WTC11 (cell line): ENCODE measurements at regions not wholly inside any gene's neighbourhood (a gene's known extent, or its start where the extent isn't known, plus 50 kb on each side); places are given as distances from the start of the nearest gene placed in this dataset.

Experiments used
- ATAC-seq: fragments of 200-7000 bp; cut with Tn5 transposase; 2 replicates; pipeline ENCODE4 v1.10.0; 2021; ENCODE audit warnings: mild to moderate bottlenecking, moderate library complexity
- CTCF ChIA-PET: fragments of 300-600 bp; sonication (Branson Sonifier 250); formaldehyde crosslinking; loops from one replicate; lab custom pipeline; 2021; ENCODE audit warnings: antibody characterized with exemption; lab: Charles Lee
- POLR2A ChIA-PET: fragments of 350-600 bp; sonication (Branson Sonifier 250); formaldehyde crosslinking; loops from one replicate; lab custom pipeline; 2021; ENCODE audit warnings: antibody characterized with exemption; lab: Charles Lee
- DNase-seq: peaks from one replicate; pipeline ENCODE4 v3.0.0; 2021; ENCODE audit warnings: low spot score
- H3K27ac Mint-ChIP-seq: 2 replicates; pipeline ENCODE4 v1.8.0; 2021; ENCODE audit warnings: mixed read lengths
- H3K27me3 Mint-ChIP-seq: 2 replicates; pipeline ENCODE4 v1.8.0; 2021; ENCODE audit warnings: low read depth, mild to moderate bottlenecking, moderate library complexity, mixed read lengths
- H3K36me3 Mint-ChIP-seq: 2 replicates; pipeline ENCODE4 v1.8.0; 2021; ENCODE audit warnings: mixed read lengths
- H3K4me1 Mint-ChIP-seq: 2 replicates; pipeline ENCODE4 v1.8.0; 2022; ENCODE audit warnings: mixed read lengths
- H3K4me3 Mint-ChIP-seq: 2 replicates; pipeline ENCODE4 v1.8.0; 2021; ENCODE audit warnings: mild to moderate bottlenecking, moderate library complexity, mixed read lengths
- H3K9me3 Mint-ChIP-seq: 2 replicates; pipeline ENCODE4 v1.8.0; 2021; ENCODE audit warnings: mixed read lengths
- CBFB ChIP-seq: sonication (generic); formaldehyde crosslinking; IDR thresholded peaks from 2 replicates; pipeline ENCODE4 v1.8.1; 2022; ENCODE audit warnings: mild to moderate bottlenecking, low read depth, missing genetic modification reagents
- CREM ChIP-seq: sonication (generic); formaldehyde crosslinking; IDR thresholded peaks from 2 replicates; pipeline ENCODE4 v1.8.1; 2022; ENCODE audit warnings: mild to moderate bottlenecking, missing genetic modification reagents, moderate library complexity
- E2F4 ChIP-seq: sonication (generic); formaldehyde crosslinking; IDR thresholded peaks from 2 replicates; pipeline ENCODE4 v1.8.1; 2022; ENCODE audit warnings: low read depth, mild to moderate bottlenecking, moderate library complexity, missing genetic modification reagents, borderline replicate concordance
- ETV6 ChIP-seq: sonication (generic); formaldehyde crosslinking; IDR thresholded peaks from 2 replicates; pipeline ENCODE4 v1.8.1; 2022; ENCODE audit warnings: mild to moderate bottlenecking, missing genetic modification reagents
- GABPB1 ChIP-seq: sonication (generic); formaldehyde crosslinking; IDR thresholded peaks from 2 replicates; pipeline ENCODE4 v1.8.1; 2023; ENCODE audit warnings: mild to moderate bottlenecking, missing genetic modification reagents
- GRHL2 ChIP-seq: fragments of 250-450 bp; sonication (Bioruptor Pico); IDR thresholded peaks from 2 replicates; pipeline ENCODE4 v1.8.0; 2022; ENCODE audit warnings: mild to moderate bottlenecking, moderate library complexity; ENCODE audit not compliant: insufficient replicate concordance, severe bottlenecking
- IRF1 ChIP-seq: sonication (generic); formaldehyde crosslinking; IDR thresholded peaks from 2 replicates; pipeline ENCODE4 v1.8.0; 2023; ENCODE audit warnings: missing genetic modification reagents
- JAZF1 ChIP-seq: fragments of 250-450 bp; sonication (Bioruptor Pico); IDR thresholded peaks from 2 replicates; pipeline ENCODE4 v1.9.0; 2021; ENCODE audit warnings: moderate library complexity, mild to moderate bottlenecking, inconsistent platforms
- PRDM15 ChIP-seq: sonication (generic); formaldehyde crosslinking; IDR thresholded peaks from 2 replicates; pipeline ENCODE4 v1.8.0; 2022; ENCODE audit warnings: missing genetic modification reagents
- SOX15 ChIP-seq: fragments of 250-450 bp; sonication (Bioruptor Pico); IDR thresholded peaks from 2 replicates; pipeline ENCODE4 v1.9.0; 2021; ENCODE audit warnings: mild to moderate bottlenecking
- TEAD1 ChIP-seq: sonication (generic); formaldehyde crosslinking; IDR thresholded peaks from 2 replicates; pipeline ENCODE4 v1.8.0; 2022; ENCODE audit warnings: mild to moderate bottlenecking, missing genetic modification reagents
- ZBTB21 ChIP-seq: sonication (generic); formaldehyde crosslinking; IDR thresholded peaks from 2 replicates; pipeline ENCODE4 v1.8.1; 2023; ENCODE audit warnings: mild to moderate bottlenecking, missing genetic modification reagents, borderline replicate concordance
- ZNF232 ChIP-seq: sonication (generic); formaldehyde crosslinking; IDR thresholded peaks from 2 replicates; pipeline ENCODE4 v1.8.0; 2022; ENCODE audit warnings: mild to moderate bottlenecking, missing genetic modification reagents
- ZNF396 ChIP-seq: fragments of 250-450 bp; sonication (Bioruptor Pico); IDR thresholded peaks from 2 replicates; pipeline ENCODE4 v1.8.0; 2021; ENCODE audit warnings: mild to moderate bottlenecking, moderate library complexity, borderline replicate concordance
- TF ChIP-seq, protein P1 (sequence below): fragments of 250-450 bp; sonication (Bioruptor Pico); IDR thresholded peaks from 2 replicates; pipeline ENCODE4 v1.8.0; 2021; ENCODE audit warnings: mild to moderate bottlenecking
- TF ChIP-seq, protein P2 (sequence below): sonication (generic); formaldehyde crosslinking; IDR thresholded peaks from 2 replicates; pipeline ENCODE4 v1.8.1; 2023; ENCODE audit warnings: mild to moderate bottlenecking, moderate library complexity, missing genetic modification reagents
- TF ChIP-seq, protein P3 (sequence below): sonication (generic); formaldehyde crosslinking; IDR thresholded peaks from 2 replicates; pipeline ENCODE4 v1.8.0; 2022; ENCODE audit warnings: mild to moderate bottlenecking, missing genetic modification reagents
- TF ChIP-seq, protein P4 (sequence below): fragments of 250-450 bp; sonication (Bioruptor Pico); IDR thresholded peaks from 2 replicates; pipeline ENCODE4 v2.1.2; 2022; ENCODE audit warnings: mild to moderate bottlenecking, moderate library complexity
- TF ChIP-seq, protein P5 (sequence below): sonication (generic); formaldehyde crosslinking; IDR thresholded peaks from 2 replicates; pipeline ENCODE4 v1.8.0; 2022; ENCODE audit warnings: mild to moderate bottlenecking, missing genetic modification reagents

- TF ChIP-seq, protein P1, sequence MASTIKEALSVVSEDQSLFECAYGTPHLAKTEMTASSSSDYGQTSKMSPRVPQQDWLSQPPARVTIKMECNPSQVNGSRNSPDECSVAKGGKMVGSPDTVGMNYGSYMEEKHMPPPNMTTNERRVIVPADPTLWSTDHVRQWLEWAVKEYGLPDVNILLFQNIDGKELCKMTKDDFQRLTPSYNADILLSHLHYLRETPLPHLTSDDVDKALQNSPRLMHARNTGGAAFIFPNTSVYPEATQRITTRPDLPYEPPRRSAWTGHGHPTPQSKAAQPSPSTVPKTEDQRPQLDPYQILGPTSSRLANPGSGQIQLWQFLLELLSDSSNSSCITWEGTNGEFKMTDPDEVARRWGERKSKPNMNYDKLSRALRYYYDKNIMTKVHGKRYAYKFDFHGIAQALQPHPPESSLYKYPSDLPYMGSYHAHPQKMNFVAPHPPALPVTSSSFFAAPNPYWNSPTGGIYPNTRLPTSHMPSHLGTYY (CRISPR knock-in tag), result no peak
- TF ChIP-seq ZNF396 (CRISPR knock-in tag) (no peak), GRHL2 (CRISPR knock-in tag) (no peak)
- TF ChIP-seq, all 79 proteins: peak for 0
Measured at GRCh38 chr20:51198876-51199523, 176.1 kb upstream of the KCNG1 start (continued).

GRCh38 chr20:51198238-51198637 lies 175.3 kb upstream of the KCNG1 start:
- H3K4me3 Mint-ChIP-seq, result no peak overlapping the region
- H3K27ac Mint-ChIP-seq, result no peak overlapping the region
- no peak for ATAC-seq
- TF ChIP-seq ETV6 (no peak), E2F4 (no peak)
- TF ChIP-seq, protein P2, sequence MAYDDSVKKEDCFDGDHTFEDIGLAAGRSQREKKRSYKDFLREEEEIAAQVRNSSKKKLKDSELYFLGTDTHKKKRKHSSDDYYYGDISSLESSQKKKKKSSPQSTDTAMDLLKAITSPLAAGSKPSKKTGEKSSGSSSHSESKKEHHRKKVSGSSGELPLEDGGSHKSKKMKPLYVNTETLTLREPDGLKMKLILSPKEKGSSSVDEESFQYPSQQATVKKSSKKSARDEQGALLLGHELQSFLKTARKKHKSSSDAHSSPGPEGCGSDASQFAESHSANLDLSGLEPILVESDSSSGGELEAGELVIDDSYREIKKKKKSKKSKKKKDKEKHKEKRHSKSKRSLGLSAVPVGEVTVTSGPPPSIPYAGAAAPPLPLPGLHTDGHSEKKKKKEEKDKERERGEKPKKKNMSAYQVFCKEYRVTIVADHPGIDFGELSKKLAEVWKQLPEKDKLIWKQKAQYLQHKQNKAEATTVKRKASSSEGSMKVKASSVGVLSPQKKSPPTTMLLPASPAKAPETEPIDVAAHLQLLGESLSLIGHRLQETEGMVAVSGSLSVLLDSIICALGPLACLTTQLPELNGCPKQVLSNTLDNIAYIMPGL, result no peak
- TF ChIP-seq, protein P3, sequence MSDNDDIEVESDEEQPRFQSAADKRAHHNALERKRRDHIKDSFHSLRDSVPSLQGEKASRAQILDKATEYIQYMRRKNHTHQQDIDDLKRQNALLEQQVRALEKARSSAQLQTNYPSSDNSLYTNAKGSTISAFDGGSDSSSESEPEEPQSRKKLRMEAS (CRISPR knock-in tag), result no peak
- no peak for DNase-seq
- ChIA-PET POLR2A (no interaction called here), CTCF (no interaction called here)
- H3K36me3 Mint-ChIP-seq, result no peaks in the 10 kb centered on the region
- H3K9me3 Mint-ChIP-seq, result peaks cover 5% of the 10 kb centered on the region; the same call in 1 of the 2 replicates
- no peaks in the 10 kb centered on the region for H3K4me1 Mint-ChIP-seq
- no peaks in the 10 kb centered on the region; the same call in 1 of the 2 replicates for H3K27me3 Mint-ChIP-seq

- ATAC-seq, result no peak
- H3K36me3 Mint-ChIP-seq, result no peaks in the 10 kb centered on the region
- DNase-seq, result no peak
- H3K9me3 Mint-ChIP-seq, result peaks cover 5% of the 10 kb centered on the region; the same call in 1 of the 2 replicates
- TF ChIP-seq ETV6 (no peak), GABPB1 (CRISPR knock-in tag) (no peak), PRDM15 (CRISPR knock-in tag) (no peak), TEAD1 (no peak), GRHL2 (CRISPR knock-in tag) (no peak), ZNF396 (CRISPR knock-in tag) (no peak), ZBTB21 (CRISPR knock-in tag) (no peak), SOX15 (CRISPR knock-in tag) (no peak), IRF1 (no peak), CREM (CRISPR knock-in tag) (no peak), CBFB (CRISPR knock-in tag) (no peak), ZNF232 (no peak), JAZF1 (CRISPR knock-in tag) (no peak)
- TF ChIP-seq, protein P4, sequence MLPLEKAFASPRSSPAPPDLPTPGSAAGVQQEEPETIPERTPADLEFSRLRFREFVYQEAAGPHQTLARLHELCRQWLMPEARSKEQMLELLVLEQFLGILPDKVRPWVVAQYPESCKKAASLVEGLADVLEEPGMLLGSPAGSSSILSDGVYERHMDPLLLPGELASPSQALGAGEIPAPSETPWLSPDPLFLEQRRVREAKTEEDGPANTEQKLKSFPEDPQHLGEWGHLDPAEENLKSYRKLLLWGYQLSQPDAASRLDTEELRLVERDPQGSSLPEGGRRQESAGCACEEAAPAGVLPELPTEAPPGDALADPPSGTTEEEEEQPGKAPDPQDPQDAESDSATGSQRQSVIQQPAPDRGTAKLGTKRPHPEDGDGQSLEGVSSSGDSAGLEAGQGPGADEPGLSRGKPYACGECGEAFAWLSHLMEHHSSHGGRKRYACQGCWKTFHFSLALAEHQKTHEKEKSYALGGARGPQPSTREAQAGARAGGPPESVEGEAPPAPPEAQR (CRISPR knock-in tag), result no peak
- TF ChIP-seq, protein P5, sequence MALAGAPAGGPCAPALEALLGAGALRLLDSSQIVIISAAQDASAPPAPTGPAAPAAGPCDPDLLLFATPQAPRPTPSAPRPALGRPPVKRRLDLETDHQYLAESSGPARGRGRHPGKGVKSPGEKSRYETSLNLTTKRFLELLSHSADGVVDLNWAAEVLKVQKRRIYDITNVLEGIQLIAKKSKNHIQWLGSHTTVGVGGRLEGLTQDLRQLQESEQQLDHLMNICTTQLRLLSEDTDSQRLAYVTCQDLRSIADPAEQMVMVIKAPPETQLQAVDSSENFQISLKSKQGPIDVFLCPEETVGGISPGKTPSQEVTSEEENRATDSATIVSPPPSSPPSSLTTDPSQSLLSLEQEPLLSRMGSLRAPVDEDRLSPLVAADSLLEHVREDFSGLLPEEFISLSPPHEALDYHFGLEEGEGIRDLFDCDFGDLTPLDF, result no peak
- H3K4me1 Mint-ChIP-seq, result no peaks in the 10 kb centered on the region
- ChIA-PET POLR2A (no interaction called here), CTCF (interaction anchor here (2.1 kb wide), 1 partner anchor 121 kb away, joined by 6 read pairs; no protein-coding TSS in a partner anchor)
- H3K4me3 Mint-ChIP-seq, result no peak overlapping the region
- H3K27me3 Mint-ChIP-seq, result no peaks in the 10 kb centered on the region; the same call in 1 of the 2 replicates
- no peak overlapping the region for H3K27ac Mint-ChIP-seq
Measured at GRCh38 chr20:51196991-51197651, 174.2 kb upstream of the KCNG1 start.
